ENCODE measurements at regions not wholly inside any gene's neighbourhood (a gene's known extent, or its start where the extent isn't known, plus 50 kb on each side); places are given as distances from the start of the nearest gene placed in this dataset.

- TF ChIP-seq, protein P1, sequence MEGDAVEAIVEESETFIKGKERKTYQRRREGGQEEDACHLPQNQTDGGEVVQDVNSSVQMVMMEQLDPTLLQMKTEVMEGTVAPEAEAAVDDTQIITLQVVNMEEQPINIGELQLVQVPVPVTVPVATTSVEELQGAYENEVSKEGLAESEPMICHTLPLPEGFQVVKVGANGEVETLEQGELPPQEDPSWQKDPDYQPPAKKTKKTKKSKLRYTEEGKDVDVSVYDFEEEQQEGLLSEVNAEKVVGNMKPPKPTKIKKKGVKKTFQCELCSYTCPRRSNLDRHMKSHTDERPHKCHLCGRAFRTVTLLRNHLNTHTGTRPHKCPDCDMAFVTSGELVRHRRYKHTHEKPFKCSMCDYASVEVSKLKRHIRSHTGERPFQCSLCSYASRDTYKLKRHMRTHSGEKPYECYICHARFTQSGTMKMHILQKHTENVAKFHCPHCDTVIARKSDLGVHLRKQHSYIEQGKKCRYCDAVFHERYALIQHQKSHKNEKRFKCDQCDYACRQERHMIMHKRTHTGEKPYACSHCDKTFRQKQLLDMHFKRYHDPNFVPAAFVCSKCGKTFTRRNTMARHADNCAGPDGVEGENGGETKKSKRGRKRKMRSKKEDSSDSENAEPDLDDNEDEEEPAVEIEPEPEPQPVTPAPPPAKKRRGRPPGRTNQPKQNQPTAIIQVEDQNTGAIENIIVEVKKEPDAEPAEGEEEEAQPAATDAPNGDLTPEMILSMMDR (IDR thresholded peaks at IDR 0.05 in 4 of 5, conservative IDR thresholded peaks at IDR 0.05 in 1 of 5): no peak
- no peak for TF ChIP-seq POLR2A (IDR thresholded peaks at IDR 0.05)
Measured at GRCh38 chr21:14716761-14717396, 170.8 kb upstream of the SAMSN1 start.
